GDM1 (cell line): ENCODE measurements at regions not wholly inside any gene's neighbourhood (a gene's known extent, or its start where the extent isn't known, plus 50 kb on each side); places are given as distances from the start of the nearest gene placed in this dataset.

ENCODE experiments used
- DNase-seq: peaks from one replicate; lab custom pipeline; 2025; lab: John Stamatoyannopoulos, UW

DNA sequence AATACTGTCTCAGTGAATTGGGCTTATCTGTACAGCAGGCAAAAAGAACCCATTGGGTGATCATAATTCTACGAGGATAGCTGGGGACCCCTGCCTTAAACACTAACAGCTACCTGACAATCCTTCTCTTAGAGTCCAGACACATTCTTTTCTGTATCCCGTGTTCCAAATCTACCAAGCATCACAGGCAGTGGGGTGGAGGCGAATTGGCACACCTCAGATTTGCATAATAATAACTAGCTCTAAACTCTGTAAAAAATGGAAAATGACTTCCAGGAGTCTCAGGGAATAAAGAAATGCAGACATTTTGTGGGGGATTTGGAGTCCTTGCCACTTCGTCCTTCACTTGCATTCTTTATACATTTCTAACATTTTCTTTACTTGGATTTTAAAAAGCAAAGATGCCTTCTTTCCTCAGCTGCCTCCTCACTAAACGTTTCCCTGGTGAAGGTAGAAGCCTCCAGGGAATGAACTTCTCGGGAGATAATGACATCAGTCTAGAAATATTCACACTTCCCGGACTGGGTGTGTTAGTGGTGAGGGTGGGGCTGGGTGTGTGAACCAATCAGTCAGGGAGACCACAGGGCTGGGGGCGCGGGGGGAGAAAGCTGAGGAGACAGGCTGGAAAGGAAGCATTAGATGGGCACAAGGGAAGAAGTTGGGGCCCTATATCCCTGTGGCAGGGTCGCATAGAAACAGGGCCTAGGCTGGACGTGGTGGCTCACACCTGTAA, 59.1 kb upstream of the BOD1L2 start:
- no peak for DNase-seq

- DNase-seq, result no peak
Observed at GRCh38 chr18:57088883-57089282, 58.0 kb upstream of the BOD1L2 start.

GRCh38 chr18:57089702-57090101, 57.2 kb upstream of the BOD1L2 start:
- no peak for DNase-seq

DNA sequence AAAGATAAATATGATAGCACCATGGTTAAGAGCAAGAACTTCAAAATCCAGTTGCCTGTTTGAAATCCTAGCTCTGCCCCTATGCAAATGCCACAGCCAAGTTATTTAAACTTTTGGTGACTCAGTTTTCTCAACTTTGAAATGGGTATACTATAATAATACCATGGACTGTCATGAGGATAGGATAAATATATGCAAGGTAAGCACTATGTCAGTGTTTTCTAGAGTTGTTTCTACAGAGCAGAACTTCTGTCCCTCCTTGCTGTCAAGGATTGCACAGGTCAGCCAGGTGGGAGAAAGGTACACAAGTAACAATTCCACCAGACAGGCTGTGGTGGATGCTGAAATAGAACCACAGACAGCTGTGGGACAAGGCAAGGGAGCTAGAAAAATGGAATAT, 55.7 kb upstream of the BOD1L2 start:
- no peak for DNase-seq

DNA sequence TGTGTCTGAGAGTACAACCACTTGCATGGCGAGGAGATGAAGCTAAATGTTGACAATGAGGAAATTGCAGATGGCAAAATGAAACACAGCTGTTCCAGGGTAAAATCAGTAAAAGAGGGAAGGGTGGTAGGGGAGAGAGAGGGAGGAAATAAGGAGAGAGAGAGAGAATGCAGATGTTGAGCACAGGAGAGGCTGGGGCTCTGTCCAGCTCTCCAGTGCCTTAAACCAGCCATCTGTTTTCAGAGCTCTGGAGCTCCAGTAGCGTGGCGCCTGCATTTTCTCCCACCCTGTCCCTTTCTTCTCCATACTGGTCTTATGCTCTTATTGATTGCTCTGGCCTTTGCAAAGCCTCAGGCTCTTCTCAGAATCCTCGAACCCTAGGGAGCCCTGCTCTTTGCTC, 52.7 kb upstream of the BOD1L2 start:
- no peak for DNase-seq

- peak; percentile 39 for DNase-seq
Observed at GRCh38 chr18:57095884-57096283, 51.0 kb upstream of the BOD1L2 start.
